Choroid plexus epithelial cell (primary cell): ENCODE measurements at regions not wholly inside any gene's neighbourhood (a gene's known extent, or its start where the extent isn't known, plus 50 kb on each side); places are given as distances from the start of the nearest gene placed in this dataset.

Experiments
- DNase-seq: peaks from one replicate; pipeline ENCODE4 v3.0.0-alpha.2; 2010; ENCODE audit warnings: low read depth
- H3K4me3 ChIP-seq: 2 replicates; pipeline ENCODE4 v1.5.1; 2011; ENCODE audit warnings: low read depth, mild to moderate bottlenecking, control low read depth, low read length, moderate library complexity
- TF ChIP-seq, protein P1 (sequence below): conservative IDR thresholded peaks from 2 replicates; pipeline ENCODE4 v1.5.1; 2011; ENCODE audit warnings: low read depth, mild to moderate bottlenecking, control low read depth, inconsistent platforms, low read length, moderate library complexity

GRCh38 chr9:89929673-89930480 lies 325.1 kb downstream of the GADD45G start:
- no peak for DNase-seq
- TF ChIP-seq, protein P1, sequence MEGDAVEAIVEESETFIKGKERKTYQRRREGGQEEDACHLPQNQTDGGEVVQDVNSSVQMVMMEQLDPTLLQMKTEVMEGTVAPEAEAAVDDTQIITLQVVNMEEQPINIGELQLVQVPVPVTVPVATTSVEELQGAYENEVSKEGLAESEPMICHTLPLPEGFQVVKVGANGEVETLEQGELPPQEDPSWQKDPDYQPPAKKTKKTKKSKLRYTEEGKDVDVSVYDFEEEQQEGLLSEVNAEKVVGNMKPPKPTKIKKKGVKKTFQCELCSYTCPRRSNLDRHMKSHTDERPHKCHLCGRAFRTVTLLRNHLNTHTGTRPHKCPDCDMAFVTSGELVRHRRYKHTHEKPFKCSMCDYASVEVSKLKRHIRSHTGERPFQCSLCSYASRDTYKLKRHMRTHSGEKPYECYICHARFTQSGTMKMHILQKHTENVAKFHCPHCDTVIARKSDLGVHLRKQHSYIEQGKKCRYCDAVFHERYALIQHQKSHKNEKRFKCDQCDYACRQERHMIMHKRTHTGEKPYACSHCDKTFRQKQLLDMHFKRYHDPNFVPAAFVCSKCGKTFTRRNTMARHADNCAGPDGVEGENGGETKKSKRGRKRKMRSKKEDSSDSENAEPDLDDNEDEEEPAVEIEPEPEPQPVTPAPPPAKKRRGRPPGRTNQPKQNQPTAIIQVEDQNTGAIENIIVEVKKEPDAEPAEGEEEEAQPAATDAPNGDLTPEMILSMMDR = no peak
- H3K4me3 ChIP-seq = no peak overlapping the region

DNA sequence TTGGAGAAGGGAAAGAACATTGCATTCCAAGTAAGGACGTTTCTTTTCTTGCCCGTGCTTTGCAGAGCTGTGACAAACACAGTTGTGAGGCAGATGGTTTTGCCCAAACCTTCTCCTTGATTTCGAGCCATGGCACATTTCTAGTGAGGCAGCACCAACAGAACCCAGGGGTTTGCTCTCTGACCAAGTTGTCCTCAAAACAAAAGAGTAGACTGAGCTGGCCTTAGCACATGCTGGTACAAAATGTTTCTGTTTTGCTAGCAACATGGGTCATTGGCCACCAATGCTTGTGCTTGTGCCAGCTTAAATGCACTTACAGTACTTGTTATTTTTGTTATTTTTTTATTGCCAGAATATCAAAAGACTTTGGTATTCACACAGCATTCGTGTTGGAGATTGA lies 328.8 kb downstream of the GADD45G start:
- no peak for DNase-seq
- H3K4me3 ChIP-seq = no peak overlapping the region
- TF ChIP-seq, protein P1 = no peak

DNA sequence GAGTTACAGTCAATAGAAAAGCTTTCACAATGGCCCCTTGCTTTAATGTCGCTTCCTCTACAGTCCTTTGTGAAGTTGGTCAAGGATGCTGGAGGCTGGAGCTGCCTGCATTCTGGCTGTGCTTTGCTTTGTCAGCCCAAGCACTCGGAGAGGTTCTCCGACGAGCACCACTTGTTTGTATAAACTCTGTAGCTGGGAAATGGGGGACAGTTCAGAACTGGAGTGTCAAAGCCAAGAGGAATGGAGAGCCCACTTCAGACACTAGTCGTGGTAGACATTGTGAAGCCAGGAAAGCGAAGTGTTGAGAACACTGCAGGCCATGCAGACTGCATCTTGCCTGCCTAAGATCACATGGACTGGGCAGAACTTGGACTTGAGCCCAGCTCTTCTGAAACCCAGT lies 330.3 kb downstream of the GADD45G start:
- TF ChIP-seq, protein P1 = no peak
- H3K4me3 ChIP-seq = no peak overlapping the region
- DNase-seq = no peak

- TF ChIP-seq, protein P1 = no peak
- DNase-seq = no peak
- H3K4me3 ChIP-seq = no peak overlapping the region
These were observed 331.0 kb downstream of the GADD45G start for GRCh38 chr9:89935801-89936200.

DNA sequence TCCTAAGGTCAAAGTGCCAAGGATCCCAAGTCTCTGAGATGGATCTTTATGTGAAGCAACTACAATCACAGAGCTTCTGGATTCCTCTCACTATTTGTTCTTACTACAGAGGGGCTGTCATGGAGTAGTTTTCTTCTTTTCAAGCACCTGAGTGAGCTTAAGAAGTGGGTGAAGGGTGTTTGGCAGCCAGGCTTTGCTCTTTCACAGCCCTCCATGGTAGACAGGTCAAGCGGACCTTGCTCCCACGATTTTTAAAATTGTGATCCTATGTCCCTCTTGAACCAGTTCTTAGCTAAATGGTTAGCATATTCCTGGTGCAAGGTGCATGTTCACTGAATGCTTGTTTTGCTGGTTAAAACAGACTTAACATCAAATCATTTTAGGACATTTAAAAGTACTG lies 332.2 kb downstream of the GADD45G start:
- TF ChIP-seq, protein P1 = no peak
- no peak overlapping the region for H3K4me3 ChIP-seq
- DNase-seq = no peak

DNA sequence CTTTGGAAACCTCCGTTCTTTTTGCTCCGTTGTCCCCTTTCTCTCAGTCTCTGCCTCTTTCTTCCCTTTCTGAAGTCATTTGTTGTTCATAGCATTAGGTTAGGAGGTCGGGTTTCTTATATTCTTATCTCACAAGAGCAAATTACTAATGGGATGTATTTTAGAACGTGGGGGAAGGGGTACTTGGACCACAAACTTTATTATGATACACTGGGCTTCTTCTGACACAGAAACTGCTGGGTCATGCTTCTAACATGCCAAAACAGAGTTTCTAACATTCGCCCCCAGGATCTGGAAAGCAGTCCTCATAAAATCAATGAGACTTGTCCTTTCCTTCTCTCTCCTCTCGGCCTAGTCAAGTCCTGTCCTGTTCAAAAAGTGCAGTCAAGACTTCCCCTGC lies 334.4 kb downstream of the GADD45G start:
- TF ChIP-seq, protein P1 = no peak
- H3K4me3 ChIP-seq = no peak overlapping the region
- DNase-seq = no peak

DNA sequence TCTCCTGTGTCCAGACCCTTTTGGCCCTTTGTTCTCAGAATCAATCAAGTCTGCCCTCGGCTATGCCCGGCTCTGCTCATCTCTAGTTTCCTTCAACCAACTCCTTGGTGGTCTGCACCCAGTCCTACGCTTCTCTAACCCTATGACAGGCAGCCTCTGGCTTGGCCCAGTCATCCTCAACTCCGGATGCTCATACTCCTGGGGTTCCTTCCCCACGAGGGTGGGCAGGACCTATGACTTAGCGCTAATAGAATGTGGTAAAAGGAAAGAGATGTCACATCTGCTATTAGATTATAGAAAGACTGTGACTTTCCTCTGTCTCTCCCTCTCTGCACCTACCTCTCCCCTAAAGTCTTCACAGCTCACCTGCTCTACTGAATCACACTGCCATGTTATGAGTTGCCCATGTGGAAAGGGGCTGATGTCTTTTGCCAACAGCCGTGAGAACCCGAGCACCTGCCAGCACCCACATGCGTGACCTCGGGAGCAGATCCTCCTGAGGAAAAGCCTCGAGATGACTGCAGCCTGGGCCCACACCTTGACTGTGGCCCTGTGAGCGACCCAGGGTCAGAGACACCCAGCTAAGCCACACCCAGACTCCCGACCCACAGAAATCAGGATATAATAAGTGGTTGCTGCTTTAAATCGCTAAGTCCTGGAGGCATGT lies 334.9 kb downstream of the GADD45G start:
- no peak overlapping the region for H3K4me3 ChIP-seq
- DNase-seq = no peak
- TF ChIP-seq, protein P1 = no peak
